Liver (tissue), 7 donors: ENCODE measurements at regions not wholly inside any gene's neighbourhood (a gene's known extent, or its start where the extent isn't known, plus 50 kb on each side); places are given as distances from the start of the nearest gene placed in this dataset.

Source experiments
- DNase-seq: peaks from one replicate; pipeline ENCODE4 v3.0.0-alpha.2; 2017; ENCODE audit warnings: low spot score
- H3K27ac ChIP-seq, 2 donors: one replicate each; pipeline ENCODE4 v1.7.0; 2013; ENCODE audit warnings: inconsistent platforms in 2 of 2, low read length in 2 of 2, control low read depth in 1 of 2, low read depth in 1 of 2, mild to moderate bottlenecking in 1 of 2
- H3K27me3 ChIP-seq, 4 donors: one replicate each; pipeline versions ENCODE4 v1.6.1 to v1.7.0; 2013; ENCODE audit warnings: low read length in 3 of 4, inconsistent platforms in 1 of 4, mild to moderate bottlenecking in 1 of 4, moderate library complexity in 1 of 4; ENCODE audit not compliant: control insufficient read depth in 4 of 4, insufficient read depth in 4 of 4
- H3K36me3 ChIP-seq, 4 donors: one replicate each; pipeline versions ENCODE4 v1.6.1 to v1.7.0; 2013; ENCODE audit warnings: low read length in 3 of 4, mild to moderate bottlenecking in 3 of 4, low read depth in 1 of 4, moderate library complexity in 1 of 4; ENCODE audit not compliant: control insufficient read depth in 4 of 4, insufficient read depth in 3 of 4
- H3K4me1 ChIP-seq, 4 donors: one replicate each; pipeline versions ENCODE4 v1.6.1 to v1.7.0; 2013; ENCODE audit warnings: low read length in 3 of 4, mild to moderate bottlenecking in 3 of 4, moderate library complexity in 1 of 4; ENCODE audit not compliant: control insufficient read depth in 4 of 4, insufficient read depth in 4 of 4
- H3K4me3 ChIP-seq, 3 donors: one replicate each; pipeline versions ENCODE4 v1.6.1 to v1.7.0; 2013; ENCODE audit warnings: low read length in 3 of 3, control low read depth in 1 of 3, low read depth in 1 of 3, mild to moderate bottlenecking in 1 of 3
- H3K9ac ChIP-seq, 2 donors: one replicate each; pipeline ENCODE4 v1.7.0; 2013; ENCODE audit warnings: low read length in 2 of 2, mild to moderate bottlenecking in 2 of 2, moderate library complexity in 2 of 2, control low read depth in 1 of 2, low read depth in 1 of 2
- H3K9me3 ChIP-seq, 4 donors: one replicate each; pipeline versions ENCODE4 v1.6.1 to v1.7.0; 2013; ENCODE audit warnings: low read length in 3 of 4; ENCODE audit not compliant: control insufficient read depth in 4 of 4
- FOXA1 ChIP-seq: IDR thresholded peaks from 2 replicates; pipeline ENCODE4 v1.6.1; 2016; ENCODE audit warnings: antibody characterized with exemption
- HNF4A ChIP-seq, 2 donors: conservative IDR thresholded peaks; 2 replicates each; pipeline ENCODE4 v1.6.1; 2016; ENCODE audit warnings: antibody characterized with exemption in 2 of 2, mild to moderate bottlenecking in 2 of 2
- JUND ChIP-seq, 2 donors: IDR thresholded peaks; 2 replicates each; pipeline ENCODE4 v1.6.1; 2016; ENCODE audit warnings: antibody characterized with exemption in 2 of 2
- NR2F2 ChIP-seq: IDR thresholded peaks from 2 replicates; pipeline ENCODE4 v1.6.1; 2016; ENCODE audit warnings: antibody characterized with exemption
- RXRA ChIP-seq, 2 donors: IDR thresholded peaks; 2 replicates each; pipeline ENCODE4 v1.6.1; 2017 to 2018; ENCODE audit warnings: antibody characterized with exemption in 2 of 2, mild to moderate bottlenecking in 1 of 2
- SP1 ChIP-seq: IDR thresholded peaks from 2 replicates; pipeline ENCODE4 v1.6.1; 2018; ENCODE audit warnings: antibody characterized with exemption, mild to moderate bottlenecking
- YY1 ChIP-seq: IDR thresholded peaks from 2 replicates; pipeline ENCODE4 v1.6.1; 2016; ENCODE audit warnings: antibody characterized with exemption, mild to moderate bottlenecking
- WGBS: extraction: QIAGEN DNeasy Blood & Tissue Kit; methylation state at CpG from one replicate; pipeline ENCODE4 v1.1.7; 2013; 5-methylcytosine and 5-hydroxymethylcytosine counted together
- TF ChIP-seq, protein P1 (sequence below): IDR thresholded peaks from 2 replicates; pipeline ENCODE4 v1.6.1; 2016; ENCODE audit warnings: antibody characterized with exemption, mild to moderate bottlenecking
- TF ChIP-seq, protein P2 (sequence below): IDR thresholded peaks from 2 replicates; pipeline ENCODE4 v1.6.1; 2016; ENCODE audit warnings: antibody characterized with exemption
- TF ChIP-seq, protein P3 (sequence below): IDR thresholded peaks from 2 replicates; pipeline ENCODE4 v1.6.1; 2016; ENCODE audit warnings: antibody characterized with exemption
- donor health status: healthy.
- donor health status: healthy.
- donor health status: healthy.
- donor health status: healthy.

DNA sequence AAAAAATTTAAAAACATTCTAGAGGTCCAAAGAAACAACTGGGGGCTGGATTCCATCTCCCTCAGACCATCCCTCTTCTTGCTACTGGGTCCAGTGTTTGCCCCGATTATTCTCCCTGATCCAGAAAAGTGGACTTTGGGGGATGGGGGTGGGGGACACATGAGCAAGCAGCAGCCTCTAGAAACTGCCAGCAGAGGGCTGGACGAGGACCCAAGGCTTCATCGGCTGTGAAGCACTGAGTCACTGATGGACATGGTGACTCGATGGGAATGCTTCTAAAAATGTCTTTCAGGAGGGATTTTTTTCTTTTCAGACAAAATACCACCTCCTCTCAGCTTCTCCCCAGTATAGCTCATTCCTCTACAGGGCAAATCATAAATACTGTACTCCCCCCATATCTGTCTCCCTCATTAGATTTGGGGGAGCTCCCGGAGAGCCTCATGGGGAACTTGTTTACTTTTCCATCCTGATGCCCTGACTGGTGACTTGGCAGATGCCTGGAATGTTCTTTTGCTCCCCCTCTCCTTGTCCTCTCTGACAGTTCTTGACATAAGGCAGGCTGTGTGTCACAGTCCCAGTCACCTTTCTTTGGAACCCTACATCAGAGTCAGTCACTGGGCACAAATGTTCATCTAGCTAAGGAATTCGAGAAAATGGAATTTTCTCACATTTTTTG lies 67.2 kb upstream of the STC2 start:
- no peak overlapping the region for H3K9ac ChIP-seq
- H3K9me3 ChIP-seq = peaks cover 0 to 11% (median 2%) of the 10 kb centered on the region in 4 donors
- H3K27ac ChIP-seq = no peak overlapping the region
- H3K4me1 ChIP-seq = no peaks in the 10 kb centered on the region
- no peak overlapping the region for H3K4me3 ChIP-seq
- H3K27me3 ChIP-seq = no peaks in the 10 kb centered on the region
- WGBS = 60% methylated on average over 6 of the region's 6 CpGs
- no peaks in the 10 kb centered on the region for H3K36me3 ChIP-seq
- no peak for DNase-seq
- TF ChIP-seq, protein P1, sequence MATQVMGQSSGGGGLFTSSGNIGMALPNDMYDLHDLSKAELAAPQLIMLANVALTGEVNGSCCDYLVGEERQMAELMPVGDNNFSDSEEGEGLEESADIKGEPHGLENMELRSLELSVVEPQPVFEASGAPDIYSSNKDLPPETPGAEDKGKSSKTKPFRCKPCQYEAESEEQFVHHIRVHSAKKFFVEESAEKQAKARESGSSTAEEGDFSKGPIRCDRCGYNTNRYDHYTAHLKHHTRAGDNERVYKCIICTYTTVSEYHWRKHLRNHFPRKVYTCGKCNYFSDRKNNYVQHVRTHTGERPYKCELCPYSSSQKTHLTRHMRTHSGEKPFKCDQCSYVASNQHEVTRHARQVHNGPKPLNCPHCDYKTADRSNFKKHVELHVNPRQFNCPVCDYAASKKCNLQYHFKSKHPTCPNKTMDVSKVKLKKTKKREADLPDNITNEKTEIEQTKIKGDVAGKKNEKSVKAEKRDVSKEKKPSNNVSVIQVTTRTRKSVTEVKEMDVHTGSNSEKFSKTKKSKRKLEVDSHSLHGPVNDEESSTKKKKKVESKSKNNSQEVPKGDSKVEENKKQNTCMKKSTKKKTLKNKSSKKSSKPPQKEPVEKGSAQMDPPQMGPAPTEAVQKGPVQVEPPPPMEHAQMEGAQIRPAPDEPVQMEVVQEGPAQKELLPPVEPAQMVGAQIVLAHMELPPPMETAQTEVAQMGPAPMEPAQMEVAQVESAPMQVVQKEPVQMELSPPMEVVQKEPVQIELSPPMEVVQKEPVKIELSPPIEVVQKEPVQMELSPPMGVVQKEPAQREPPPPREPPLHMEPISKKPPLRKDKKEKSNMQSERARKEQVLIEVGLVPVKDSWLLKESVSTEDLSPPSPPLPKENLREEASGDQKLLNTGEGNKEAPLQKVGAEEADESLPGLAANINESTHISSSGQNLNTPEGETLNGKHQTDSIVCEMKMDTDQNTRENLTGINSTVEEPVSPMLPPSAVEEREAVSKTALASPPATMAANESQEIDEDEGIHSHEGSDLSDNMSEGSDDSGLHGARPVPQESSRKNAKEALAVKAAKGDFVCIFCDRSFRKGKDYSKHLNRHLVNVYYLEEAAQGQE = no peak

DNA sequence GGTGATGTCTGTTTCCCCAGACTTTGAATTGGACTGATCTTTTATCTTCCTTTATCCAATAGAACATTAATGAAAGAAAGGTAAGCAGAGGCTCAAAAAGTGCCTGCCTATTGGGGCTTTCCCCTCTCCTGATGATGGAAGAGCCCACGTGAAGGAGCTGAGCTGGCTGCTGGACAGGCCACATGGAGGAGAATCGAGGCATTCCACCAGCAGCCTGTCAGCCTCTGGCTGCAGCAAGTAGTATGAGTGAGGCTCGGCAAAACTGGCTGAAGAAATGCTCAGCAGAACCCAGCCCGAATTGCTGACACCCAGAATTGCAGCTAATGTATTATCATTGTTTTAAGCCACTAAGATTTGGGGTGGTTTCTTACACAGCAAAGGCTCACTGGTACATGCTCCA lies 66.5 kb upstream of the STC2 start:
- TF ChIP-seq, protein P1 = no peak
- no peak for TF ChIP-seq HNF4A (conservative IDR thresholded peaks at IDR 0.05)
- no peak for TF ChIP-seq NR2F2
- TF ChIP-seq JUND (IDR thresholded peaks at IDR 0.05) = no peak
- no peak for TF ChIP-seq FOXA1
- TF ChIP-seq RXRA (IDR thresholded peaks at IDR 0.05) = no peak
- TF ChIP-seq SP1 = no peak
- TF ChIP-seq, protein P2, sequence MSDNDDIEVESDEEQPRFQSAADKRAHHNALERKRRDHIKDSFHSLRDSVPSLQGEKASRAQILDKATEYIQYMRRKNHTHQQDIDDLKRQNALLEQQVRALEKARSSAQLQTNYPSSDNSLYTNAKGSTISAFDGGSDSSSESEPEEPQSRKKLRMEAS = no peak
- TF ChIP-seq, protein P3, sequence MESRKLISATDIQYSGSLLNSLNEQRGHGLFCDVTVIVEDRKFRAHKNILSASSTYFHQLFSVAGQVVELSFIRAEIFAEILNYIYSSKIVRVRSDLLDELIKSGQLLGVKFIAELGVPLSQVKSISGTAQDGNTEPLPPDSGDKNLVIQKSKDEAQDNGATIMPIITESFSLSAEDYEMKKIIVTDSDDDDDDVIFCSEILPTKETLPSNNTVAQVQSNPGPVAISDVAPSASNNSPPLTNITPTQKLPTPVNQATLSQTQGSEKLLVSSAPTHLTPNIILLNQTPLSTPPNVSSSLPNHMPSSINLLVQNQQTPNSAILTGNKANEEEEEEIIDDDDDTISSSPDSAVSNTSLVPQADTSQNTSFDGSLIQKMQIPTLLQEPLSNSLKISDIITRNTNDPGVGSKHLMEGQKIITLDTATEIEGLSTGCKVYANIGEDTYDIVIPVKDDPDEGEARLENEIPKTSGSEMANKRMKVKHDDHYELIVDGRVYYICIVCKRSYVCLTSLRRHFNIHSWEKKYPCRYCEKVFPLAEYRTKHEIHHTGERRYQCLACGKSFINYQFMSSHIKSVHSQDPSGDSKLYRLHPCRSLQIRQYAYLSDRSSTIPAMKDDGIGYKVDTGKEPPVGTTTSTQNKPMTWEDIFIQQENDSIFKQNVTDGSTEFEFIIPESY = no peak
- TF ChIP-seq YY1 = no peak
- WGBS = 66% methylated on average over 4 of the region's 4 CpGs
- DNase-seq = no peak
- H3K4me1 ChIP-seq = no peaks in the 10 kb centered on the region
- no peak overlapping the region for H3K27ac ChIP-seq
- H3K36me3 ChIP-seq = no peaks in the 10 kb centered on the region
- peaks cover 0 to 11% (median 2%) of the 10 kb centered on the region in 4 donors for H3K9me3 ChIP-seq
- H3K9ac ChIP-seq = no peak overlapping the region
- no peaks in the 10 kb centered on the region for H3K27me3 ChIP-seq
- no peak overlapping the region for H3K4me3 ChIP-seq
